ENCODE measurements at regions not wholly inside any gene's neighbourhood (a gene's known extent, or its start where the extent isn't known, plus 50 kb on each side); places are given as distances from the start of the nearest gene placed in this dataset.

- DNase-seq (ENCODE audit: low spot score) = no peak
Measured at GRCh38 chr15:39208187-39208586, 372.7 kb upstream of the THBS1 start.

GRCh38 chr15:39209548-39210211, 371.2 kb upstream of the THBS1 start:
- no peak for DNase-seq (ENCODE audit: low spot score)

GRCh38 chr15:39211108-39211979, 369.5 kb upstream of the THBS1 start:
- DNase-seq (ENCODE audit: low spot score) = no peak

- DNase-seq (ENCODE audit: low spot score) = peak; percentile 75
Measured at GRCh38 chr15:39213385-39213840, 367.5 kb upstream of the THBS1 start.

GRCh38 chr15:39215015-39215414, 365.9 kb upstream of the THBS1 start:
- no peak for DNase-seq (ENCODE audit: low spot score)

- no peak for DNase-seq (ENCODE audit: low spot score)
Measured at GRCh38 chr15:39216816-39217215, 364.1 kb upstream of the THBS1 start.

GRCh38 chr15:39219608-39220007, 361.3 kb upstream of the THBS1 start:
- DNase-seq (ENCODE audit: low spot score) = no peak

- DNase-seq (ENCODE audit: low spot score) = no peak
Measured at GRCh38 chr15:39226169-39226937, 354.5 kb upstream of the THBS1 start.

- DNase-seq (ENCODE audit: low spot score) = no peak
Measured at GRCh38 chr15:39227001-39227400, 353.9 kb upstream of the THBS1 start.

- DNase-seq (ENCODE audit: low spot score) = no peak
Measured at GRCh38 chr15:39228889-39229288, 352.0 kb upstream of the THBS1 start.

- DNase-seq (ENCODE audit: low spot score) = no peak
Measured at GRCh38 chr15:39230205-39230907, 350.5 kb upstream of the THBS1 start.

GRCh38 chr15:39230908-39231285, 350.0 kb upstream of the THBS1 start:
- DNase-seq (ENCODE audit: low spot score) = no peak

- DNase-seq (ENCODE audit: low spot score) = no peak
Measured at GRCh38 chr15:39232512-39232911, 348.4 kb upstream of the THBS1 start.

- no peak for DNase-seq (ENCODE audit: low spot score)
Measured at GRCh38 chr15:39235084-39235795, 345.6 kb upstream of the THBS1 start.

GRCh38 chr15:39236375-39236774, 344.5 kb upstream of the THBS1 start:
- DNase-seq (ENCODE audit: low spot score) = no peak

- DNase-seq (ENCODE audit: low spot score) = no peak
Measured at GRCh38 chr15:39238443-39238842, 342.4 kb upstream of the THBS1 start.

- DNase-seq (ENCODE audit: low spot score) = no peak
Measured at GRCh38 chr15:39239562-39239961, 341.3 kb upstream of the THBS1 start.

GRCh38 chr15:39242345-39242744, 338.5 kb upstream of the THBS1 start:
- DNase-seq (ENCODE audit: low spot score) = no peak

GRCh38 chr15:39243396-39243795, 337.5 kb upstream of the THBS1 start:
- no peak for DNase-seq (ENCODE audit: low spot score)

GRCh38 chr15:39244776-39245175, 336.1 kb upstream of the THBS1 start:
- DNase-seq (ENCODE audit: low spot score) = no peak

GRCh38 chr15:39246523-39246922, 334.4 kb upstream of the THBS1 start:
- no peak for DNase-seq (ENCODE audit: low spot score)
